Gastrocnemius medialis (tissue), 4 donors: ENCODE measurements at regions not wholly inside any gene's neighbourhood (a gene's known extent, or its start where the extent isn't known, plus 50 kb on each side); places are given as distances from the start of the nearest gene placed in this dataset.

Source experiments
- ATAC-seq, 2 donors: fragments of 150-250 bp; one replicate each; pipeline ENCODE4 v1.9.1; 2016
- DNase-seq, 2 donors: peaks; one replicate each; pipeline ENCODE4 v3.0.0-alpha.2; 2019
- H3K27ac ChIP-seq, 4 donors: fragments of 200-600 bp; sonication (generic); 1 replicate in 1 of 4; 2 replicates in 3 of 4; pipeline ENCODE4 v1.5.1; 2016 to 2018; ENCODE audit warnings: mild to moderate bottlenecking in 2 of 4, moderate library complexity in 1 of 4
- H3K27me3 ChIP-seq, 3 donors: fragments of 200-600 bp; sonication (generic) in 2 of 3; 1 replicate in 1 of 3; 2 replicates in 2 of 3; pipeline versions ENCODE4 v1.5.1 to v1.6.0; 2016 to 2019; ENCODE audit warnings: mild to moderate bottlenecking in 1 of 3, moderate library complexity in 1 of 3
- H3K36me3 ChIP-seq, 2 donors: fragments of 200-600 bp; sonication (generic) in 1 of 2; one replicate each; pipeline ENCODE4 v1.5.1; 2017 to 2018
- H3K4me1 ChIP-seq, 2 donors: fragments of 200-600 bp; sonication (generic) in 1 of 2; one replicate each; pipeline ENCODE4 v1.5.1; 2016 to 2017; ENCODE audit warnings: mild to moderate bottlenecking in 2 of 2
- H3K4me3 ChIP-seq, 4 donors: fragments of 200-600 bp; sonication (generic) in 3 of 4; 1 replicate in 1 of 4; 2 replicates in 3 of 4; pipeline ENCODE4 v1.5.1; 2016 to 2019; ENCODE audit warnings: mild to moderate bottlenecking in 2 of 4
- H3K9me3 ChIP-seq, 3 donors: fragments of 200-600 bp; sonication (generic) in 2 of 3; 1 replicate in 1 of 3; 2 replicates in 2 of 3; pipeline ENCODE4 v1.5.1; 2016 to 2019
- CTCF ChIP-seq, 5 experiments: fragments of 450-650 bp in 3 of 5; fragments of 200-600 bp in 2 of 5; sonication (generic) in 2 of 5; IDR thresholded peaks in 4 of 5; conservative IDR thresholded peaks in 1 of 5; 1 replicate in 4 of 5; 2 replicates in 1 of 5; pipeline ENCODE4 v1.5.1; 2016 to 2019; ENCODE audit warnings: antibody characterized with exemption in 5 of 5, mild to moderate bottlenecking in 3 of 5, moderate library complexity in 3 of 5
- POLR2A ChIP-seq, 2 donors: fragments of 450-650 bp; IDR thresholded peaks; one replicate each; pipeline ENCODE4 v1.6.1; 2017; ENCODE audit warnings: antibody characterized with exemption in 2 of 2, mild to moderate bottlenecking in 2 of 2, moderate library complexity in 2 of 2
- in situ Hi-C, 4 donors: fragments of 200-750 bp; cut with MboI; loops; one replicate each; pipeline versions ENCODE4 v1.15.0 to v1.8.0; 2017; ENCODE audit warnings: low sequenced_read_pairs in 4 of 4
- intact Hi-C: fragments of 100-400 bp; cut with DNase I; formaldehyde crosslinking; loops from one replicate; pipeline ENCODE4 v1.15.1; 2023; ENCODE audit warnings: low total_unique reads

DNA sequence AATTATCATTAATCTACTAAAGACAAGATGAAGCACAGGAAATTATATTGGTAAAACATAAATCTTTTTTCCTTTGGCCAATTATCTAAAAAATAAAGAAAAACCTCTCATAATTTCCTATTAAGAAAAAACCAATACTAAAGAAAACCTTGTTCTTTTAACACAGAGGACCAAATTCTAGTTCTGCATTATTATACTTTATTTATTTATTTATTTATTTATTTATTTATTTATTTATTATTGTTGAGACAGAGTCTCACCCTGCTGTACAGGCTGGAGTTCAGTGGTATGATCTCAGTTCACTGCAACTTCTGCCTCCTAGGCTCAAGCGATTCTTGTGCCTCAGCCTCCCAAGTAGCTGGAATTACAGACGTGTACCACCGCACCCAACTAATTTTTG lies 377.8 kb upstream of the ADAMTS16 start:
- Histone ChIP-seq H3K9me3 (no peaks in the 10 kb centered on the region), H3K4me3 (no peak overlapping the region), H3K4me1 (no peaks in the 10 kb centered on the region), H3K27me3 (no peaks in the 10 kb centered on the region), H3K36me3 (no peaks in the 10 kb centered on the region), H3K27ac (no peak overlapping the region)
- TF ChIP-seq POLR2A (IDR thresholded peaks at IDR 0.05) (no peak), CTCF (IDR thresholded peaks at IDR 0.05 in 4 of 5, conservative IDR thresholded peaks at IDR 0.05 in 1 of 5) (no peak)
- in situ Hi-C loops = no loop called here
- no peak for ATAC-seq
- DNase-seq = no peak
- intact Hi-C loops = no loop called here

- no peak for ATAC-seq
- no peak overlapping the region for H3K4me3 ChIP-seq
- TF ChIP-seq CTCF (IDR thresholded peaks at IDR 0.05 in 4 of 5, conservative IDR thresholded peaks at IDR 0.05 in 1 of 5) (no peak), POLR2A (IDR thresholded peaks at IDR 0.05) (no peak)
- intact Hi-C loops = no loop called here
- no peak for DNase-seq
- H3K4me1 ChIP-seq = no peaks in the 10 kb centered on the region
- no peaks in the 10 kb centered on the region for H3K36me3 ChIP-seq
- H3K27ac ChIP-seq = no peak overlapping the region
- H3K9me3 ChIP-seq = no peaks in the 10 kb centered on the region
- no peaks in the 10 kb centered on the region for H3K27me3 ChIP-seq
- in situ Hi-C loops = no loop called here
These were observed 374.7 kb upstream of the ADAMTS16 start for GRCh38 chr5:4765411-4765810.

DNA sequence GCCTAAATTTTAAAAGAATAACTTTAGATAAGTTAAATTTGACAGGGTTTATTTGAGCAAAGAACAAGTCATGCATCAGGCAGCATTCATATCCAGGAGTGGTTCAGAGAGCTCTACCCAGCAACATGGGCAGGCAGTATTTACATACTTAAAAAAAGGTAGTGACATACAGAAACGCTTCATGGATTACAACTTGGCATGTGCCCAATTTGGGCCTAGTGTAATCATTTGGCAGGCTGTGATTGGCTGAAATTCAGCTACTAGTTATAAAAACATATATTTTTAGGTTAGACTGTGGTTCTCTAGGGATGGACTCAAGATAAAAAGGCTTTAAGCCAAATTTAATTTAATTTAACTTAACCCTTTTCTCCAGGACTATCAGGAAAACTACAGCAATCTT lies 374.0 kb upstream of the ADAMTS16 start:
- ATAC-seq (no peak), DNase-seq (no peak)
- no peaks in the 10 kb centered on the region for H3K4me1 ChIP-seq
- H3K9me3 ChIP-seq = no peaks in the 10 kb centered on the region
- intact Hi-C loops (no loop called here), in situ Hi-C loops (no loop called here)
- no peak overlapping the region for H3K27ac ChIP-seq
- no peak for TF ChIP-seq POLR2A (IDR thresholded peaks at IDR 0.05)
- TF ChIP-seq CTCF (IDR thresholded peaks at IDR 0.05 in 4 of 5, conservative IDR thresholded peaks at IDR 0.05 in 1 of 5) = no peak
- H3K27me3 ChIP-seq = no peaks in the 10 kb centered on the region
- H3K36me3 ChIP-seq = no peaks in the 10 kb centered on the region
- no peak overlapping the region for H3K4me3 ChIP-seq

DNA sequence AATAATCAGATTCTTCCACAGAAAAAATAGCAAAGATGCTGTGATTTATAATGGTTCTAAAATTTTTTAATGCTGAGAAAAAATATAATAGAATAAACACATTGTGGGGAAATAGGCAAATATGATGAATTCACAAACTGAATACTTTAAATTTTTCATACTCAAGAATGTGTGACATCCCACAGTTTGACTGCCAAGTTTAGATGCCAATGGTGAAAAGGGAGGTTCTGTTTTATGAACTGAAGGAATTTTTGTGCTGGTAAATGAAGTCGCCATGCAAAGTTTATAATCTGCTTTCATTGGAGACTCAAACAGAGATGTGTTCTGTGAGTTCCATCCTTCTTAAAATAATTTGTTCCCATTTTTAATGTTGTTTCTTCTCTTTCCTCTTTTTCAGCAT lies 367.5 kb upstream of the ADAMTS16 start:
- Histone ChIP-seq H3K27ac (no peak overlapping the region), H3K36me3 (no peaks in the 10 kb centered on the region), H3K9me3 (no peaks in the 10 kb centered on the region), H3K4me3 (no peak overlapping the region), H3K4me1 (no peaks in the 10 kb centered on the region), H3K27me3 (no peaks in the 10 kb centered on the region)
- ATAC-seq (no peak), DNase-seq (no peak)
- in situ Hi-C loops = no loop called here
- no peak for TF ChIP-seq POLR2A (IDR thresholded peaks at IDR 0.05)
- TF ChIP-seq CTCF (IDR thresholded peaks at IDR 0.05 in 4 of 5, conservative IDR thresholded peaks at IDR 0.05 in 1 of 5) = no peak
- intact Hi-C loops = no loop called here

DNA sequence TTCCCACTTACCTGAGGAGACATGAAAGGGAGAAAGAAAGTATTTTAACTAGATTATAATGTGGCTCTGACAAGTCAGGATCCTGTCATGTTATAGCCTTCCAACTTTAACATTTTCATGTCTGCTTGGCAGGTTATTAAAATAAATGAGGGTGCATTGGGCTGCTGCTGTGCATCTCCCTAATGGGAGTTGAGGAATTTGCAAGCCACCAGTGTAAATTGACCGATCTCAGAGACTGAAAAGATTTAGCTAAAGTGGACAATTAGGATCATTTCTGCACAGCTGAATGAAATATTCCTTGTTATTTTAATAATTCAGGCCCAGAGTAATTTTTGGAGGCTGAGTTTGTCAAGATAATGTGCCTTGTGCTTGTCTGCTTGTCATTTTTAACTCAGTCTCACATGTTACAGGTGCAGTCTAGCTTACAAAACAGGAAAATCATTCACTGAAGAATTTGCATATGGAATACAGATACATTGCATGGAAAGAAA lies 366.3 kb upstream of the ADAMTS16 start:
- no peak for ATAC-seq

More for the DNA sequence above, 366.3 kb upstream of the ADAMTS16 start:
- no peak overlapping the region for H3K4me3 ChIP-seq
- H3K27ac ChIP-seq = no peak overlapping the region
- DNase-seq = no peak
- H3K27me3 ChIP-seq = no peaks in the 10 kb centered on the region
- intact Hi-C loops (no loop called here), in situ Hi-C loops (no loop called here)
- no peaks in the 10 kb centered on the region for H3K9me3 ChIP-seq
- no peak for TF ChIP-seq CTCF (IDR thresholded peaks at IDR 0.05 in 4 of 5, conservative IDR thresholded peaks at IDR 0.05 in 1 of 5)
- TF ChIP-seq POLR2A (IDR thresholded peaks at IDR 0.05) = no peak
- H3K36me3 ChIP-seq = no peaks in the 10 kb centered on the region
- H3K4me1 ChIP-seq = no peaks in the 10 kb centered on the region
